NT2/D1 (cell line): ENCODE measurements at regions not wholly inside any gene's neighbourhood (a gene's known extent, or its start where the extent isn't known, plus 50 kb on each side); places are given as distances from the start of the nearest gene placed in this dataset.

Experiments
- SUZ12 ChIP-seq: IDR thresholded peaks from 2 replicates; pipeline ENCODE4 v1.6.1; 2011; ENCODE audit not compliant: insufficient read length, insufficient read depth; ENCODE audit errors: extremely low read depth
- YY1 ChIP-seq: IDR thresholded peaks from 2 replicates; pipeline ENCODE4 v1.6.1; 2011; ENCODE audit not compliant: insufficient read length, insufficient read depth
- ZNF274 ChIP-seq: IDR thresholded peaks from 2 replicates; pipeline ENCODE4 v1.6.1; 2011; ENCODE audit warnings: mild to moderate bottlenecking, low read depth, low read length

DNA sequence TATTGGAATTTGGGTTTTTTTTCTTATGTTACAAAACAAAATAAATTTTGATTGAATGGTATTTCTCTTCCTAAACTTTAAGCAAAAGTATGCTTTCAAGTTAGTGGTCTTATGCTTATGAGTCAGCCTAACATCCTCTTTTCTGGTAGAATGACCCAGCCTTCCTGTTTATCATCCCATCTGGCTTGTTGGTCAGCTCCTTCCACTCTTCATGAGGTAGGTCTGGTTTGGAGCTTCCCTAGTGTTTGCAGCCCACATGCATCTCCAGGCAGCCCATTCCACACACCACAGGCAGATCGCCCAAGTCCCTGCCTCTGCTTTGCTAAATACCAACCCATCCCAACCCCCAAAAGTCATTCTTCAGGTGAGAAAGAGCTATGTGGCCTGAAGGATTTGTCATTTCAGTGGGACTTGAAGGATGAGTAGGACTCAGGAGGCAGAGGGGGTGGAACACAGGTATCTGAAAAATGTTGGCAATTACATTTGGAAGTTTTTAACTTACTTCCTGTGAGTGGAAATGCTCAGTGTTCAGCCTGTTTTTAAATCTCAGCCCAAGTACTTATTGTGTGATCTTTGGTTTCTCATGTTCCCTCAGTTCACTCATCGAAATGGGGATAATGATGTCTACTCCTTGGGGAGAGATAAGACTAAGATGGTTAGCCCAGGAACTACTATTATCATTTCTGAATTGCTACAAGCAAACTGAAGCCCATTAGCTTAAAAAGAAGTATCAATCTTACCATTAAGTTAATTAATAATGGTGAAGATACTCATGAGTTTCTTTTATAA is 294.0 kb downstream of the ADGB start:
- no peak for TF ChIP-seq ZNF274
- no peak for TF ChIP-seq YY1
- TF ChIP-seq SUZ12 = no peak
